ENCODE measurements at regions not wholly inside any gene's neighbourhood (a gene's known extent, or its start where the extent isn't known, plus 50 kb on each side); places are given as distances from the start of the nearest gene placed in this dataset.

DNA sequence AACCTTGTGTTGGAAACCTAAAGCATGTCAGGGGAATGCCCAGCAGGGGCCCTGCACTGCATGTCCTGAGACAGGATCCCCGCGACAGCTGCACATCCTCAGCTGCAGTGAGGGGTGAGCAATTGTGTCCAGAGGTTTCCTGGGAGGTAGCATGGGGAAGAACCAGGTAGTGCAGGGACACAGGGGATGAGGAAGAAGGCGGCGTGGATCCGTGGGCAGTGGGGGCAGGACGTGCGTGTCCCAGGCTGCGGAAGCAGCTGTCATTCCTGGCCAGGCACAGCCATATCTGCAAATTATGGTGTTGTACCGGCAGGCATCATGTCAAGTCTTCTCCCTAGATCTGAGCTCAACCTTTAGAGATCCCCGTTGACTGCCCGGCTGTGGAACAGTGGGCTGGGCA is 238.2 kb upstream of the MYT1L start:
- Histone ChIP-seq H3K9me2 (replicated peaks; ENCODE audit: insufficient read depth, low read length) (no peaks in the 10 kb centered on the region), H3K9ac (ENCODE audit: low read length) (no peak overlapping the region), H3K79me2 (ENCODE audit: insufficient read depth, low read length) (no peaks in the 10 kb centered on the region), H3K9me3 (ENCODE audit: insufficient read depth, low read length) (peaks cover 10% of the 10 kb centered on the region; the same call in 1 of the 2 replicates), H3K4me3 (ENCODE audit: insufficient read depth, low read length, poor library complexity, severe bottlenecking) (no peak overlapping the region), H3K27ac (ENCODE audit: low read depth, low read length) (no peak overlapping the region), H3K4me2 (ENCODE audit: low read depth, low read length, poor library complexity, severe bottlenecking) (no peak overlapping the region), H4K20me1 (ENCODE audit: low read depth, low read length) (no peaks in the 10 kb centered on the region), H3F3A (ENCODE audit: insufficient read depth) (no peaks in the 10 kb centered on the region), H2AFZ (ENCODE audit: low read depth, low read length, severe bottlenecking) (no peak overlapping the region), H3K27me3 (ENCODE audit: low read length) (no peaks in the 10 kb centered on the region), H3K36me3 (ENCODE audit: low read length) (no peaks in the 10 kb centered on the region)
- no peak for TF ChIP-seq EZH2phosphoT487 (conservative IDR thresholded peaks at IDR 0.05; ENCODE audit: low read length)
- TF ChIP-seq, protein P1, sequence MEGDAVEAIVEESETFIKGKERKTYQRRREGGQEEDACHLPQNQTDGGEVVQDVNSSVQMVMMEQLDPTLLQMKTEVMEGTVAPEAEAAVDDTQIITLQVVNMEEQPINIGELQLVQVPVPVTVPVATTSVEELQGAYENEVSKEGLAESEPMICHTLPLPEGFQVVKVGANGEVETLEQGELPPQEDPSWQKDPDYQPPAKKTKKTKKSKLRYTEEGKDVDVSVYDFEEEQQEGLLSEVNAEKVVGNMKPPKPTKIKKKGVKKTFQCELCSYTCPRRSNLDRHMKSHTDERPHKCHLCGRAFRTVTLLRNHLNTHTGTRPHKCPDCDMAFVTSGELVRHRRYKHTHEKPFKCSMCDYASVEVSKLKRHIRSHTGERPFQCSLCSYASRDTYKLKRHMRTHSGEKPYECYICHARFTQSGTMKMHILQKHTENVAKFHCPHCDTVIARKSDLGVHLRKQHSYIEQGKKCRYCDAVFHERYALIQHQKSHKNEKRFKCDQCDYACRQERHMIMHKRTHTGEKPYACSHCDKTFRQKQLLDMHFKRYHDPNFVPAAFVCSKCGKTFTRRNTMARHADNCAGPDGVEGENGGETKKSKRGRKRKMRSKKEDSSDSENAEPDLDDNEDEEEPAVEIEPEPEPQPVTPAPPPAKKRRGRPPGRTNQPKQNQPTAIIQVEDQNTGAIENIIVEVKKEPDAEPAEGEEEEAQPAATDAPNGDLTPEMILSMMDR (IDR thresholded peaks at IDR 0.05; ENCODE audit: insufficient read depth, low read length, poor library complexity, severe bottlenecking), result no peak

DNA sequence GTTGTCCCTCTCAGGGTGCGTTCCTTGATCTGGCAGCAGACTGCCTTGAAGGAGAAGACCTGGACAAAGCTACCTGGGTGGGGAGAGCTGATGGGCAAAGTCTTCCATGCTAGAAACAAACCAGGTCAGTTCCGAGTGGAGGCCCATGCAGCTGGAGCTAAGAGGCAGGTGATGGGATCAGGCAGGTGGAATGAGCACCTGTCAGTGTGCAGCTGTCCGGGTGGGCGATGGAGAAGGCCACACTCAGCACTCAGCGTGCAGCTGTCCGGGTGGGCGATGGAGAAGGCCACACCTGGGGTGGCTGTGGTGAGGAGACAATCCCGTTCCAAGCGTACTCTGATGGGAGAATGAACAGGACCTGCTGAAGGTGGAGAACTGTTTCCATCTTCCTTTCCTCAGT is 237.3 kb upstream of the MYT1L start:
- Histone ChIP-seq H3K27me3 (ENCODE audit: low read length) (no peaks in the 10 kb centered on the region), H4K20me1 (ENCODE audit: low read depth, low read length) (no peaks in the 10 kb centered on the region), H3K9me2 (replicated peaks; ENCODE audit: insufficient read depth, low read length) (no peaks in the 10 kb centered on the region), H2AFZ (ENCODE audit: low read depth, low read length, severe bottlenecking) (no peak overlapping the region), H3K9me3 (ENCODE audit: insufficient read depth, low read length) (peaks cover 1% of the 10 kb centered on the region; the same call in 1 of the 2 replicates), H3K4me3 (ENCODE audit: insufficient read depth, low read length, poor library complexity, severe bottlenecking) (no peak overlapping the region), H3K79me2 (ENCODE audit: insufficient read depth, low read length) (no peaks in the 10 kb centered on the region), H3F3A (ENCODE audit: insufficient read depth) (no peaks in the 10 kb centered on the region), H3K4me2 (ENCODE audit: low read depth, low read length, poor library complexity, severe bottlenecking) (no peak overlapping the region), H3K27ac (ENCODE audit: low read depth, low read length) (no peak overlapping the region), H3K9ac (ENCODE audit: low read length) (no peak overlapping the region), H3K36me3 (ENCODE audit: low read length) (no peaks in the 10 kb centered on the region)
- TF ChIP-seq, protein P1 (IDR thresholded peaks at IDR 0.05; ENCODE audit: insufficient read depth, low read length, poor library complexity, severe bottlenecking), result no peak
- no peak for TF ChIP-seq EZH2phosphoT487 (conservative IDR thresholded peaks at IDR 0.05; ENCODE audit: low read length)

DNA sequence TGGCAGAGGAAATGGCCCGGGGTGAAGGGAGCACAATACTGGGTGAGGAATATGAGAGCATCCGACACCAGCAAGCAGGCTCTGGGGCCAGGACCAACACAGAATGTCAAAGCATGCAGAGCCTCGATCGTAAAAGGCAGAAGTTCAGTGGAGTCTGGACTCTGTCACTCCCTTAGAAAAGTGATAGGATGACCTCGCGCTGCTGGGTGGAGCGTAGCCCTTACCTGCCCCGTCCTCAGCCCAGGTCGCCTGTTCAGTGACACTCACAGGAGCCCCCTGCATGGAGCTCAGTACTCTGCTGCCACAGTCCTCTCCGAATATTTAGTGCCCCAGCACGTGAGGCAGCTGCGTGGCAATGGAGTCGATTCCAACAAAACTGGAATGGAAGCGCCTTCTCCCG is 236.7 kb upstream of the MYT1L start:
- H3K9me3 ChIP-seq (ENCODE audit: insufficient read depth, low read length), result no peaks in the 10 kb centered on the region
- no peak overlapping the region for H3K4me3 ChIP-seq (ENCODE audit: insufficient read depth, low read length, poor library complexity, severe bottlenecking)
- H3K9ac ChIP-seq (ENCODE audit: low read length), result no peak overlapping the region
- TF ChIP-seq EZH2phosphoT487 (conservative IDR thresholded peaks at IDR 0.05; ENCODE audit: low read length), result no peak
- TF ChIP-seq, protein P1 (IDR thresholded peaks at IDR 0.05; ENCODE audit: insufficient read depth, low read length, poor library complexity, severe bottlenecking), result no peak
- H3K79me2 ChIP-seq (ENCODE audit: insufficient read depth, low read length), result no peaks in the 10 kb centered on the region
- no peaks in the 10 kb centered on the region for H3K9me2 ChIP-seq (replicated peaks; ENCODE audit: insufficient read depth, low read length)
- H3K27me3 ChIP-seq (ENCODE audit: low read length), result no peaks in the 10 kb centered on the region
- no peak overlapping the region for H3K4me2 ChIP-seq (ENCODE audit: low read depth, low read length, poor library complexity, severe bottlenecking)
- H3F3A ChIP-seq (ENCODE audit: insufficient read depth), result no peaks in the 10 kb centered on the region
- no peak overlapping the region for H2AFZ ChIP-seq (ENCODE audit: low read depth, low read length, severe bottlenecking)
- H4K20me1 ChIP-seq (ENCODE audit: low read depth, low read length), result no peaks in the 10 kb centered on the region
- H3K27ac ChIP-seq (ENCODE audit: low read depth, low read length), result no peak overlapping the region
- no peaks in the 10 kb centered on the region for H3K36me3 ChIP-seq (ENCODE audit: low read length)

Data from SU-DHL-6 (cell line).